Lower leg skin (tissue), 3 donors: ENCODE measurements at regions not wholly inside any gene's neighbourhood (a gene's known extent, or its start where the extent isn't known, plus 50 kb on each side); places are given as distances from the start of the nearest gene placed in this dataset.

Source experiments
- POLR2A ChIP-seq, 2 donors: fragments of 450-650 bp; IDR thresholded peaks; one replicate each; pipeline ENCODE4 v1.6.1; 2016 to 2017; ENCODE audit warnings: antibody characterized with exemption in 2 of 2, mild to moderate bottlenecking in 1 of 2, moderate library complexity in 1 of 2
- TF ChIP-seq, protein P1 (sequence below), 3 donors: fragments of 450-650 bp; IDR thresholded peaks; one replicate each; pipeline ENCODE4 v1.5.1; 2016; ENCODE audit warnings: antibody characterized with exemption in 3 of 3, mild to moderate bottlenecking in 3 of 3, moderate library complexity in 2 of 3

DNA sequence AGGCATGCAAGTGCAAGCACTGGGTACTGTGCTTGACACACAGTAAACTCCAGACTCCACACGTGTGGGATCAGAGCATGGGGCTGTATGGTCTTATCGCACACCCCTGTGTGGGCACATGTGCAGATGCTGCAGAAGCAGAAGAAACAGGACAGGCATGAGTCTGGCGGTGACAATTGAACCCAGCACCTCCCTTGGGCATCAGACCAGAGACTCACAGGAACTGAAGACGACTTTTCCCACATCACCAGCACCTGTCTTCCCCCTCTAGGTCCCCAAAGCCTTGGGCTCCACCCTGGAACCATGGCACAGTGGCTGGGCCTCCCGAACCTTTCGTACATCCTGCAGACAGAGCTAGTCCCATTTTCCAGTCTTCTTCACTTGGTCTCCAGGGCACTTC, 126.4 kb upstream of the CDH5 start:
- TF ChIP-seq, protein P1, sequence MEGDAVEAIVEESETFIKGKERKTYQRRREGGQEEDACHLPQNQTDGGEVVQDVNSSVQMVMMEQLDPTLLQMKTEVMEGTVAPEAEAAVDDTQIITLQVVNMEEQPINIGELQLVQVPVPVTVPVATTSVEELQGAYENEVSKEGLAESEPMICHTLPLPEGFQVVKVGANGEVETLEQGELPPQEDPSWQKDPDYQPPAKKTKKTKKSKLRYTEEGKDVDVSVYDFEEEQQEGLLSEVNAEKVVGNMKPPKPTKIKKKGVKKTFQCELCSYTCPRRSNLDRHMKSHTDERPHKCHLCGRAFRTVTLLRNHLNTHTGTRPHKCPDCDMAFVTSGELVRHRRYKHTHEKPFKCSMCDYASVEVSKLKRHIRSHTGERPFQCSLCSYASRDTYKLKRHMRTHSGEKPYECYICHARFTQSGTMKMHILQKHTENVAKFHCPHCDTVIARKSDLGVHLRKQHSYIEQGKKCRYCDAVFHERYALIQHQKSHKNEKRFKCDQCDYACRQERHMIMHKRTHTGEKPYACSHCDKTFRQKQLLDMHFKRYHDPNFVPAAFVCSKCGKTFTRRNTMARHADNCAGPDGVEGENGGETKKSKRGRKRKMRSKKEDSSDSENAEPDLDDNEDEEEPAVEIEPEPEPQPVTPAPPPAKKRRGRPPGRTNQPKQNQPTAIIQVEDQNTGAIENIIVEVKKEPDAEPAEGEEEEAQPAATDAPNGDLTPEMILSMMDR (IDR thresholded peaks at IDR 0.05) = no peak
- no peak for TF ChIP-seq POLR2A (IDR thresholded peaks at IDR 0.05)
